GM19035 (cell line): ENCODE measurements at regions not wholly inside any gene's neighbourhood (a gene's known extent, or its start where the extent isn't known, plus 50 kb on each side); places are given as distances from the start of the nearest gene placed in this dataset.

Experiments
- ATAC-seq: cut with Tn5 transposase; IDR thresholded peaks from one replicate; pipeline ENCODE4 v1.9.1; 2021; ENCODE audit not compliant: unreplicated experiment

DNA sequence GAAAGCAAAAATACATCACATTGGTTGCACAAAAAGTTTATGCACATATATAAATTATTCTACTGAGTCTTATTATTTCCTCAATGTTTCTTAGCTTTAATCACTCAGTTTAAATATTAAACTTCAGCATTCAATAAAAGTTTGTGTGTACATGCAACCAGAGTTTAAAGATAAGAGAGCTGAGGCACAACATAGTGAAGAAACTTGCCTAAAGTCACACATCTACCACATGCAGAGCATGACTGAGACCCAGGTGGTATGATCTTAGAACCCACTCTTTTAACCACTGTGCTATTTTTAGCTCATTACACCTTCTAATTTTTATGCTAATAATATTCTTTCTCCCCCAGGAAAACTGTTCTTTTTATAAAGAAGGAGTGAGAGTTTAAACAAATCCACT lies 96.1 kb upstream of the GOLIM4 start:
- no peak for ATAC-seq

DNA sequence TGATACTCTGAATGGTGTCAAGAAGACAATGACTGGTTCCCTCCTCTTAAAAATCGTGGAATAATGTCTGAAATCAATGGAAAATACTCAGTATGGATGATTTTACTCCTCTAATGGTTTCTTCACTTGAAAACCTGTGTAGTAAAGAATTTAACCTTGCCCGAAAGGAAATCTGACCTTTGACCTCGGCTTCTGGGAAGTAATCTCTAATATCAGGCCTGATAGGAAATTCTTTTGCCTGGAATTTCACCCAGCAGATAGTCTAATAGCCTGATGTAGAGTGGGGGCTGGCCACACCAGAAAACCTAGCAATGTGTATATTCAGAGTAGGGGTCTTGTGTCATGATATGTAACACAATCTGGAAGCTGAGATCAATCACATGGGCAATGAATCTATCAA lies 91.5 kb upstream of the GOLIM4 start:
- ATAC-seq = no peak

DNA sequence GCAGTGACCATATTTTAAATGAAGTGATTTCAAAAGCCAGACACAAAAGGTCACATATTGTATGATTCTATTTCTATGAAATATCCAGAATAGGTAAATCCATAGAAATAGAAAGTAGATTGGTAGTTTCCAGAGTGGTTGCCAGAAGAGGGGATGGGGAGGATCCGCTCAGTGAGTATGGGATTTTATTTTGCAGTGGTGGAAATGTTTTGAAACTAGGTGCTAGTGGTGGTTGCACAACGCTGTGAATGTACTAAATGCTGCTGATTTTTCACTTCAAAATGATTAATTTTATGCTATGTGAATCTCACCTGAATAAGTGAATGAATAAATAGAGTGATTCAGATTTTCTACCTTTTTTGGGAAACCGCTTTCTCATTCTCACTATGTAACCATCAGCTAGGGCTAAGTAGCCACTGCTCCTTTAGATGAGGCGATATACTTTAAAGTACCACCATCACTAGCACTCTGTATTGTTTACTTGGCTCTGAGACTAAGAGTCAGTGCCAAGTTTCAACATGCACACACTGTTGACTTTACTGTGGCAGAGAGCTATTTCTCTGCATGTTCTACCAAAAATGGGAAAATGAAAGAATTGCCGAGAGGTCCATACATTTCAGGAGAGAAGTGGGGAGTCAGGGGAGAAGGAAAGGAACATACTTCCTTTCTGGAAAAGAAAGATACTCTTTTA lies 90.7 kb upstream of the GOLIM4 start:
- no peak for ATAC-seq

DNA sequence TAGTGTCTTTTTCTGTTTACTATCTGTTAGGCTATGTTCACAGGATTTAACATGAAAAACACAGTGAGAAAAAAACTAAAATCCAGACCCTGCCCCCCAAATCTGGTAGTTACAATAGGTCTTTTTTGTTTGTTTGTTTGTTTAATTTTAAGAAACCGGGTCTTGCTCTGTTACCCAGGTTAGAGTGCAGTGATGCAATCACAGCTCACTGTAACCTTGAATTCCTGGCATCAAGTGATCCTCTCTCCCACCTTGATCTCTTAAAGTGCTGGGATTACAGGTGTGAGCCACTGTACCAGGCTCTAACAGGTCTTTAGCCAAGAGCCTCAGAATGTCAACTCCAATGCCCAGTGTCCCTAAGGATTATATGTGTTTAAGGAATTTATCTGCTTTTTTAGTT lies 88.0 kb upstream of the GOLIM4 start:
- no peak for ATAC-seq

DNA sequence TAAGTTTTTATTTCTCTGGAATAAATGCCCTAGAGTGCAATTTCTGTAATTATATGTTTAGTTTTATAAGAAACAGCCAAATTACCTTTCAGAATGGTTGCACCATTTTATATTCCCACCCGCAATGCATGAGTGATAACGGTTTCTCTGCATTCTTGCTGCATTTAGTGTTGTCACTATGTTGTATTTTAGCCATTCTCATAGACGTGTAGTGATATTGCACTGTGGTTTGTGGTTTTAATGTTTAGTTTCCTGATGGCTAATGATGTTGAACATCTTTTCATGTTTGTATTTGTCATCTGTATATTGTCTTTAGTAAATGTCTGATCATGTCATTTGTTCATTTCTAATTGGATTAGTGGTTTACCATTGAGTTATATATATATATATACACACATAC lies 73.0 kb upstream of the GOLIM4 start:
- no peak for ATAC-seq

DNA sequence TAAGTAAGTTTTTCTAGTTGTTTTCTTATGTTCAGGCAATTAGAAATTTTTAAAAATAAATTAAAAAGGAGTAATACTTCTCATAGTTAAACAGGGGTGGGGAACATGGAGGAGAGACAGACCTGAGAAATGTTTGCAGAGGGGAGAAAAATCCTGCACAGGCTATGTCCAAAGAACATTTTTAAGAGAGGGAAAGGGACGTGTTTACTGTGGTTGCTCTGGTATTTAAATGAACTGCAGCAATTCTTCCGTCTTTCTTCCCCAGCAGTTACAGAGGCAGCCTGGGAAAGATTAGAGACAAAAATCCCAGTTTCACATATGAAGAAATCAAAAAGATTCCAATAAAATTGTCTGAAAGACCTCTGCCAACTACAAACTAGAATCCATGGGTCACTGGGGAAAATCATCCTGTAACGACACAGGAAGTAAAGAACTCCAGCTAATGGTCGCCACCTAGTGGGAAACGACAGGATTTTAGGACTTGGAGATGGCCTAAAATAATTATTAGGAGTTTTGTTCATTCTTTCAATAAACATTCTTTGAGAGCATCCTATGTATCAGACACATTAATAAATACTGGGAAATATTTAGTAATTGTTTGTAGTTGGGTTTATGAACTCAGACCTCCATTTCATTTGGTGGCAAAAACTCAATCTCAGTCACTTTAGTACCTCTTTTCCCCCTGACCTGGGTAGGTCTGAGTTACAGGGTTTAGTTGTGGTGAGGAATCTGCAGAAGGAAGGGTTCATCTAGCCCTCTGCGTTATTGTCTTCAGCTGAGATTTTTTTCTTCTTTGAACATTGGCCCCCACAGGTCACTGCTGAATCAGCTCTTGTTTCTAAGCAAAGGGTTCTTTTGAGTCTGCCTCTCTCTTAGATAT lies 69.9 kb upstream of the GOLIM4 start:
- ATAC-seq = peak; percentile 85

DNA sequence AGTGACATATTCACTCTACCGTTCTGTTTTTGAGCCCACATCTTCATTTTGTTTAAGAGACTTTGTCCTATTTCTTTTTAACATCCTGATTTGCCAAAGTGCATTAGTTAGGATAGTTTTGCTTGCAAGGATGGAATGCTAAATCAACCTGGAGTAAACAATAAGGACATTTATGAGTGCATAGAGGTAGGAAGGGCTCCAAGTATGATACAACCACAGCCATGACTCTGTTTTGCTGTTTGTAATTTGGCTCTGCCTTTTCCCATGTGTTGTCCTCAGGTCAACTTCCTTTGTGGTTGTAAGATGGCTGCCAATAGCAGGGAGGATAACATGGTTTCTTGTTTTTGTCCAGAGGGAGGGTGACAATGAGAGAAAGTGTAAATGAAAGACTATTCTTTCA lies 66.4 kb upstream of the GOLIM4 start:
- no peak for ATAC-seq

DNA sequence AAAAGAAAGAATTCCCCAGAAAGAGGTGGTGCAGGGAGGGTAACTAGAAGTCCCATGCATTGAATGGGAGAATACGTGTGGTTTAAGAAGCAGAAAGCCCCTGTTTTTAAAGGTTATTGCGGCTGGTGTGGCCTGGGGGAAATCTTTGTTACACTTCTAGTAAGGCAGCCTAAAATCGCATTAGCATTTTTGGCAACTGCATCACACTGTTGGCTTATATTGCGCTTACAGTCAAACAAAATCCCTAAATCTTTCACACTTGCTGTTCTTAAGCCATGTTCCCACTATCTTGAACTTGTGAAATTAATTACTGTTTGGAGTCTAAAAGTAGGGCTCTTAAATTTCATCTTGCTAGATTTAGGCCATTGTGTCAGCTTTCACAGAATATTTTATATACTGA lies 66.0 kb upstream of the GOLIM4 start:
- no peak for ATAC-seq

DNA sequence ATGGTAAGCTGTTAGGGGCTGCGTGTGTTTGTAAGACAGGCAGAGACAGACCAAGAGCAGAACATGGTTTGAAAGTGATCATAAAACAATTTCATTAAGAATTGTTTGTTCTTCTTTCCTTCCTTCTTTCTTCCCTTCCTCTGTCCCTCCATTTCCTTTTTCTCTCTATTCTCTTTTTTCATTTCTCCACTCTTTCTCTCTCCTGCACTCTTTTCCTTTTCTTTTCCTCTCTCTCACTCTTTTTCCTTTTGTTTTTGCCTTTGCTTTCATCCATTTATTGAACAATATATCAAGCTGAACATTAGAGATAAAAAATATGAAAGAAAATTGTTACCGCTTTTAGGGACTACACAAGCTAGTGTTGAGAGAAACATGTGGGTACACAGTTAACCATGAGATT lies 62.2 kb upstream of the GOLIM4 start:
- ATAC-seq = no peak

DNA sequence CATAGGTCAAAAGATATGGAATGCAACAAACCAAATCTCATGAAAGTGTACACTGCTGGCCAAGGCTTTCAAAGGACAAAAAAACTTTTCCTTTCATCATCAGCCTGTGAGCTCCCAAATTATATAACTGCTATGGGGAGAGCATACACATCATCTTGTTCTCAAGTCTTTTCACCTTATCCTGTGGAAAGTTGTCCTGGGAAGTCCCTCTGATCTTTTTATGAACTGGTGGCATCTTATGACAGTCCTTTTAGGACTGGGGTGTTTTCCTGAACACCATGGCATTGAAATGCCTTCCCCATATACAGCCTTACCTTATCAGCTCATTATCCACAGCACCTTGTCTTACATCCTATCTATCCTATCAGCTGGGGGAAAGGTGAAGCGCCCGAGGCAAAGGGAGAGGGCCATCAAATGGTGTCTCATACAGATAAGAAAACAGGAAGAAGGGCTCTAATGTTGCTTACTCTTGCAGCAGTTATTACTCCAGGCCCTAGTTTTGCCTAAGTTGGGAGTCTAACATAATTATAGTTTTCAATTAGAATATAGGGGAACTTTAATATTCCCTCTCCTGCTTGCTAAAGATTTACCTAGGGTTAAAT lies 61.5 kb upstream of the GOLIM4 start:
- ATAC-seq = no peak

DNA sequence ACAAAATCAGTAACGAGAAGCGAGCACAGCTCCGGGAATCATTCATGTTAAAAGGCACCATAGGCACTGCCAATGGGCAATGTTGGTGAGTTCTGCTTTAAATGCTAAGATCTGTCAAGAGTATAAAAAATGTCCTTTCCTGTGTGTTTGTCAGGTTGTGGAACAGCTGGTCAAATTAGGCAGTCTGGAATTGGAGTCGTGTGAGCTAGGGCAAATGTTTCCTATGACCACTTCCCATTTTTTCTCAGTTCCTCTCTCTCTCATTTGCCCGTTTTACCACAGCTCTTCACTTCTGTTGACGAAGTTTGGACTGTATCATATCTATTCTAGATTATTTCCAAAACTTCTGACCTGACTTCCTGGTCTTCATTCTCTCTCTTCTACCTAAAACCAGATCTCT lies 60.8 kb upstream of the GOLIM4 start:
- ATAC-seq = no peak

DNA sequence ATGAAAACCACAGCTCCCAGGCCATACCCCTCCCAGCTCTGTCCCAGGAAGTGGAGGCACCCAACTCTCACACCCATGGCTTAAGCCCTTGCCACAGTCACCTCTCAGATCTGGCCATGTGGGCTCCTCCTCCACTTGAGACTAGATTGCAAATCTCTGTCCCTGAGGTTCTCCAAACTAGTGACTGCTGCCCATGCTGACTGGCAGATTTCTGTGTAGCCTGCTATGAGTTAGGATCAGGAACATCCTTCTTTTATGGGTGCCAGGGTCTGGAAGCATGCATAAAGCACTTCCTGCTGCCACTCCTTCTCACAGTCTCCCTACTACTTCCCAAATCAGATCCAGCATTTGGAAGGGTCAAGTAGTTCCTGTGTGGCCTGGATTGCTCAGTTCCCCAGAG lies 59.6 kb upstream of the GOLIM4 start:
- ATAC-seq = no peak

DNA sequence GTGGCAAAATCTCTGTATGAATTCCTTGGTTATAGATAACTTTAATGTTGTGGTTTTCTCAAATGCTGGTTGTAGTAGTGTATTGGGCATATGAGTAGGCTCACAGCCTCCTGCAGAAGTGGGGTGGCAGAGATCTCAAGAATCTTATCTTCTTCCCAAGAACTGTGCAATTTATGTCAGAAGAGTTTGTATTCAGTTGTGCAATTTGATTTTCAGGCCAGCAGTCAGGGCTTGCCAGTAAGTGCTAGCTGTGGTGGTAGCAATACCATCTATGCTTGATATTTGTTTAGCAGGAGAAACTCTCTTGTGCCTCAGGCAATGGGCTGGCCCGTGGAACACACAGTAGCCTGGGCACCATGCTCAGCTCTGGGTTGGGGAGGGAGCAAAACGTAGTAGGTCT lies 58.4 kb upstream of the GOLIM4 start:
- ATAC-seq = no peak

DNA sequence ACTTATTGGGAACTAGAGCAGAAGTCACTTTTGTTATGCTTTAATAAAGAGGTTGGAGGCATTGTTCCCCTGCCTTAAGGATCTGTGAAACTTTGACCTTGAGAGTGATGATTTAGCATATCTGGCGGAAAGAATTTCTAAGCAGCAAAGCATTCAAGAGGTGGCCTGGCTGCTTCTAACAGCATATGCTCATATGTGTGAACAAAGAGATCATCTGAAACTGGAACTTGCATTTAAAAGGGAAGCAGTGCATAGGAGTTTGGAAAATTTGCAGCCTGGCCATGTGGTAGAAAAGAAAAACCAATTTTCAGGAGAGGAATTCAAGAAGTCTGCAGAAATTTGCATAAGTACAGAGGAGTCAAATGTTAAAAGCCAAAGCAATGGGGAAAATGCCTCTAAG lies 56.4 kb upstream of the GOLIM4 start:
- no peak for ATAC-seq
